Mucosa of rectum (tissue), 2 donors: ENCODE measurements at regions not wholly inside any gene's neighbourhood (a gene's known extent, or its start where the extent isn't known, plus 50 kb on each side); places are given as distances from the start of the nearest gene placed in this dataset.
"Not testable (repeated sequence)": the region's sequence is repeated elsewhere in the genome, so short reads cannot be mapped to it uniquely, and the experiment has no call there.

ENCODE experiments used
- H3K27ac ChIP-seq, 2 donors: one replicate each; pipeline ENCODE4 v1.7.0; 2013; ENCODE audit warnings: inconsistent platforms in 2 of 2, low read depth in 2 of 2, low read length in 2 of 2
- H3K27me3 ChIP-seq, 2 donors: one replicate each; pipeline ENCODE4 v1.7.0; 2013; ENCODE audit warnings: low read length in 2 of 2; ENCODE audit not compliant: control insufficient read depth in 2 of 2, insufficient read depth in 2 of 2
- H3K36me3 ChIP-seq, 2 donors: one replicate each; pipeline ENCODE4 v1.7.0; 2013; ENCODE audit warnings: low read length in 2 of 2; ENCODE audit not compliant: control insufficient read depth in 2 of 2, insufficient read depth in 2 of 2
- H3K4me1 ChIP-seq, 2 donors: one replicate each; pipeline ENCODE4 v1.7.0; 2013; ENCODE audit warnings: low read length in 2 of 2, mild to moderate bottlenecking in 1 of 2; ENCODE audit not compliant: control insufficient read depth in 2 of 2, insufficient read depth in 2 of 2
- H3K4me3 ChIP-seq, 2 donors: one replicate each; pipeline ENCODE4 v1.7.0; 2013; ENCODE audit warnings: low read length in 2 of 2
- H3K9ac ChIP-seq, 2 donors: one replicate each; pipeline ENCODE4 v1.7.0; 2013; ENCODE audit warnings: low read length in 2 of 2, low read depth in 1 of 2, mild to moderate bottlenecking in 1 of 2
- H3K9me3 ChIP-seq, 2 donors: one replicate each; pipeline ENCODE4 v1.7.0; 2013; ENCODE audit warnings: low read length in 2 of 2; ENCODE audit not compliant: control insufficient read depth in 2 of 2
- donor health status: healthy.
- donor health status: Normal muscosa, but diverticular disease.

GRCh38 chr4:103948244-103949018 is 228.6 kb upstream of the TACR3 start:
- Histone ChIP-seq H3K9me3 (no peaks in the 10 kb centered on the region), H3K27ac (no peak overlapping the region), H3K36me3 (no peaks in the 10 kb centered on the region), H3K27me3 (no peaks in the 10 kb centered on the region), H3K4me3 (no peak overlapping the region), H3K9ac (no peak overlapping the region), H3K4me1 (no peaks in the 10 kb centered on the region)

GRCh38 chr4:103947617-103948016 is 227.8 kb upstream of the TACR3 start:
- H3K4me3 ChIP-seq: no peak overlapping the region
- no peak overlapping the region for H3K9ac ChIP-seq
- no peak overlapping the region for H3K27ac ChIP-seq

GRCh38 chr4:103946621-103947268 is 227.0 kb upstream of the TACR3 start:
- not testable (repeated sequence) for H3K27ac ChIP-seq, H3K27me3 ChIP-seq, H3K9me3 ChIP-seq, H3K9ac ChIP-seq, H3K4me3 ChIP-seq, H3K36me3 ChIP-seq, H3K4me1 ChIP-seq

More at GRCh38 chr4:103947617-103948016, 227.8 kb upstream of the TACR3 start:
- Histone ChIP-seq H3K9me3 (no peaks in the 10 kb centered on the region), H3K27me3 (no peaks in the 10 kb centered on the region), H3K4me1 (no peaks in the 10 kb centered on the region), H3K36me3 (no peaks in the 10 kb centered on the region)

- Histone ChIP-seq H3K36me3 (no peaks in the 10 kb centered on the region), H3K9me3 (no peaks in the 10 kb centered on the region), H3K4me1 (no peaks in the 10 kb centered on the region), H3K4me3 (no peak overlapping the region), H3K27ac (no peak overlapping the region), H3K27me3 (no peaks in the 10 kb centered on the region), H3K9ac (no peak overlapping the region)
Measured at GRCh38 chr4:103938488-103938887, 218.7 kb upstream of the TACR3 start.

DNA sequence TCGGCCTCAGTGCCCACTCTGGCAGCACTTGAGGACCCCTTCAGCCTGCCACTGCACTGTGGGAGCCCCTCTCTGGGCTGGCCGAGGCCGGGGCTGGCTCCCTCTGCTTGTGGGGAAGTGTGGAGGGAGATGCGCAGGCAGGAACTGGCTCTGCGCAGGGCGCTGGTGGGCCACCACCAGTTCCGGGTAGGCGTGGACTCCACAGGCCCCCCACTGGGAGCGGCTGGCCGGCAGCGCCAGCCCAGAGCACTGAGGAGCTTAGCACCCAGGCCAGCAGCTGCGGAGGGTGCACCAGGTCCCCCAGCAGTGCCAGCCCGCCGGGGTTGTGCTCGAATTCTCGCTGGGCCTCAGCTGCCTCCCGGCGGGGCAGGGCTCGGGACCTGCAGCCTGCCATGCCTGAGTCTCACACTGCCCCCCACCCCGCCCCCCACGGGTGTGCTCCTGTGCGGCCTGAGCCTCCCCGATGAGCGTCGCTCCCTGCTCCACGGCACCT is 216.9 kb upstream of the TACR3 start:
- H3K9ac ChIP-seq: no peak overlapping the region
- H3K9me3 ChIP-seq: no peaks in the 10 kb centered on the region
- H3K4me1 ChIP-seq: no peaks in the 10 kb centered on the region
- H3K36me3 ChIP-seq: no peaks in the 10 kb centered on the region
- no peak overlapping the region for H3K4me3 ChIP-seq
- H3K27ac ChIP-seq: no peak overlapping the region
- no peaks in the 10 kb centered on the region for H3K27me3 ChIP-seq

DNA sequence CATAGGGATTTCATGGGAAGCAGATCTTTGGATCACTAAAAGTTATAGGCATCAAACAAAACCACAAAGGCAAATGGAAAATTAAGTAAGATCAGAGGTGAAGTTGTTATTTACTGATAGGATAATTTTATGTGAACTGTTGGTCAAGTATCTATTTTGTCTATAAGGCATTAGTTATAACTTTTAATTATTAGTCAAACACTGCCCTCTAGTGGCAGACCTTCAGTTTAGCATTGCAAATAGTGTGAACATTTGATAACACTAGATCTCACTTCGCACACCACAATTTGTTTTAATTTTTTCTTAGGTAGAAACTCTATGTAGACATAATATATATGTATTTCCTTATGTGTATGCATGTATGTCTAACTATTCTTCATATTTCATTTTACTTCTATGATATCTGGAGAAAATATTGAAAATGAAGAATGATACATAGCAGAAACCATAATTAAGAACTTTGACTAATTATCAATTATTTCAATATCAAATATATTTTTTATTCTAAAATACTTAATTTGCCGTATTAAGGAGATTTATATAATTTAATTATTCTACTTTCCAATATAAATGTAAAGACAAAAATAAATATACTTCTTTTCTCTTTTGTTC is 214.5 kb upstream of the TACR3 start:
- no peak overlapping the region for H3K27ac ChIP-seq
- H3K4me1 ChIP-seq: no peaks in the 10 kb centered on the region
- no peaks in the 10 kb centered on the region for H3K36me3 ChIP-seq
- H3K9ac ChIP-seq: no peak overlapping the region
- no peaks in the 10 kb centered on the region for H3K9me3 ChIP-seq
- no peaks in the 10 kb centered on the region for H3K27me3 ChIP-seq
- H3K4me3 ChIP-seq: no peak overlapping the region

GRCh38 chr4:103928370-103928769 is 208.6 kb upstream of the TACR3 start:
- no peaks in the 10 kb centered on the region for H3K4me1 ChIP-seq
- no peaks in the 10 kb centered on the region for H3K9me3 ChIP-seq
- H3K27ac ChIP-seq: no peak overlapping the region

GRCh38 chr4:103923551-103923950 is 203.8 kb upstream of the TACR3 start:
- H3K27ac ChIP-seq: no peak overlapping the region
- no peak overlapping the region for H3K4me3 ChIP-seq
- no peaks in the 10 kb centered on the region for H3K36me3 ChIP-seq
- no peaks in the 10 kb centered on the region for H3K27me3 ChIP-seq
- no peaks in the 10 kb centered on the region for H3K4me1 ChIP-seq
- no peak overlapping the region for H3K9ac ChIP-seq
- H3K9me3 ChIP-seq: no peaks in the 10 kb centered on the region

More at GRCh38 chr4:103928370-103928769, 208.6 kb upstream of the TACR3 start:
- H3K4me3 ChIP-seq: no peak overlapping the region
- H3K27me3 ChIP-seq: no peaks in the 10 kb centered on the region
- H3K9ac ChIP-seq: no peak overlapping the region
- no peaks in the 10 kb centered on the region for H3K36me3 ChIP-seq

DNA sequence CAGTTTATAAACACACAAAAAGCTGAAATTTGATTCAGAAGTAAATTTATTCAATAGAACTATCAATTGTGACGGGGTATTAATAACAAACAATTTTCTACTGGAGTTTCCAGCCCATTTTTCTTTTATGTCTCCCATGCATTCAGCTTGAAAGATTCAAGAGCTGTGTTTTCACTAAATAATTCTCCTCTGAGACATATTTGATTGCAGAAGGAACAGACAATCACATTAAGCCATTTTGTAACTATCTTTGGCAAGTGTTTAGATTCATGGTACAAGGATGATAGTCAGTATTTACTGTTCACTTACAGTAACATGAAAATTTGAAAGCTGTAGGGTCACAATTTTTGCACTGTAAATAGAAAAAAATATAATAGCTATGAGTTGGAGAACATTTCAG is 198.4 kb upstream of the TACR3 start:
- H3K9ac ChIP-seq: no peak overlapping the region
- no peaks in the 10 kb centered on the region for H3K9me3 ChIP-seq
- H3K4me1 ChIP-seq: no peaks in the 10 kb centered on the region
- H3K4me3 ChIP-seq: no peak overlapping the region
- H3K36me3 ChIP-seq: no peaks in the 10 kb centered on the region
- H3K27me3 ChIP-seq: no peaks in the 10 kb centered on the region
- H3K27ac ChIP-seq: no peak overlapping the region

DNA sequence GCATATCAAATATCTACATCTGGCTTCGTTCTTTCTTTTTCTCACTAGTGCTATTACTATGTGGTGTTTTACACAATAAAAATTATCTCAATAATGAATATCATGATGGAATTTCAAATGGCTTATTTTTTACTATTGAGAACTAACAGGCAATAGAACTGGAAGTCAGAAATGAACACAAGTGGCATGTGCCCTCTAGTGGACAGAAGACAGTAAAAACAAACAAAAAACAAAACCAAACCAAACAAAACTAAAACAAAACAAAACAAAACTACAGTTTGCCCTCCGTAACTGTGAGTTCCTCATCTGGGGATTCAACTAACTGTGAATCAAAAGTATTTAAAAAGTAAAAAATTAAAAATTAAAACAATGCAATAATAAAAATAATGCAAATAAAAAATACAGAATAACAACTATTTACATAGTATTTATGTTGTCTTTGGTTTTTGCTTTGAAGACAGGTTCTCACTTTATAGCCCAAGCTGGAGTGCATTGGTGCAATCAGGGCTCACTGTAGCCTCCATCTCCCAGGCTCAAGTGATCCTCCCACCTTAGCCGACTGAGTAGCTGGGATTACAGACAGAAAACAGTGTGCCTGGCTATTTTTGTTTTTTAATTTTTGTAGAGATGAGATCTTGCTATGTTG is 195.6 kb upstream of the TACR3 start:
- Histone ChIP-seq H3K36me3 (no peaks in the 10 kb centered on the region), H3K4me3 (no peak overlapping the region), H3K27ac (no peak overlapping the region)

More for the DNA sequence above, 195.6 kb upstream of the TACR3 start:
- Histone ChIP-seq H3K4me1 (no peaks in the 10 kb centered on the region), H3K9ac (no peak overlapping the region), H3K9me3 (no peaks in the 10 kb centered on the region), H3K27me3 (no peaks in the 10 kb centered on the region)
